Natural killer cell (primary cell): ENCODE measurements at regions not wholly inside any gene's neighbourhood (a gene's known extent, or its start where the extent isn't known, plus 50 kb on each side); places are given as distances from the start of the nearest gene placed in this dataset.

ENCODE experiments used
- ATAC-seq, 3 donors: fragments of 150-1000 bp in 2 of 3; fragments of 200-7000 bp in 1 of 3; cut with Tn5 transposase; 1 replicate in 1 of 3; 2 replicates in 2 of 3; pipeline ENCODE4 v1.10.0; 2021; ENCODE audit warnings: mild to moderate bottlenecking in 2 of 3, moderate library complexity in 2 of 3
- DNase-seq, 2 donors: peaks; one replicate each; pipeline versions ENCODE4 v3.0.0 to v3.0.0-alpha.2; 2013 to 2021; ENCODE audit warnings: mixed read lengths in 1 of 2
- H3K27ac ChIP-seq: one replicate; pipeline ENCODE4 v1.5.1; 2013; ENCODE audit warnings: mild to moderate bottlenecking, low read length
- H3K27me3 ChIP-seq: one replicate; pipeline ENCODE4 v1.6.1; 2013; ENCODE audit warnings: low read length; ENCODE audit not compliant: control insufficient read depth, insufficient read depth
- H3K36me3 ChIP-seq: one replicate; pipeline ENCODE4 v1.6.1; 2013; ENCODE audit warnings: low read length; ENCODE audit not compliant: control insufficient read depth, insufficient read depth
- H3K4me1 ChIP-seq: one replicate; pipeline ENCODE4 v1.6.1; 2013; ENCODE audit warnings: low read length; ENCODE audit not compliant: control insufficient read depth, insufficient read depth
- H3K4me3 ChIP-seq: one replicate; pipeline ENCODE4 v1.5.1; 2013; ENCODE audit warnings: low read length
- H3K9me3 ChIP-seq: one replicate; pipeline ENCODE4 v1.6.1; 2013; ENCODE audit warnings: low read length; ENCODE audit not compliant: control insufficient read depth, insufficient read depth
- H3K27ac Mint-ChIP-seq, 2 donors: one replicate each; pipeline ENCODE4 v1.8.0; 2022; ENCODE audit warnings: mild to moderate bottlenecking in 2 of 2, mixed read lengths in 2 of 2, moderate library complexity in 1 of 2
- H3K27me3 Mint-ChIP-seq, 2 donors: one replicate each; pipeline ENCODE4 v1.8.0; 2022; ENCODE audit warnings: low read depth in 2 of 2, mixed read lengths in 2 of 2
- H3K36me3 Mint-ChIP-seq: one replicate; pipeline ENCODE4 v1.8.0; 2022; ENCODE audit warnings: mixed read lengths
- H3K4me1 Mint-ChIP-seq, 2 donors: one replicate each; pipeline ENCODE4 v1.8.0; 2022; ENCODE audit warnings: mixed read lengths in 2 of 2
- H3K4me3 Mint-ChIP-seq: one replicate; pipeline ENCODE4 v1.8.0; 2022; ENCODE audit warnings: mild to moderate bottlenecking, moderate library complexity, mixed read lengths
- H3K9me3 Mint-ChIP-seq, 2 donors: one replicate each; pipeline ENCODE4 v1.8.0; 2022; ENCODE audit warnings: mixed read lengths in 2 of 2
- WGBS: methylation state at CpG from one replicate; pipeline ENCODE4 v1.1.7; 2013; ENCODE audit warnings: missing lambda C conversion rate; ENCODE audit not compliant: insufficient coverage; 5-methylcytosine and 5-hydroxymethylcytosine counted together
- intact Hi-C: fragments of 100-400 bp; cut with micrococcal nuclease; formaldehyde crosslinking; loops from one replicate; pipeline ENCODE4 v1.14.2; 2022
- TF ChIP-seq, protein P1 (sequence below): fragments of 200-600 bp; IDR thresholded peaks from one replicate; pipeline ENCODE4 v1.8.0; 2022; ENCODE audit warnings: antibody characterized with exemption

DNA sequence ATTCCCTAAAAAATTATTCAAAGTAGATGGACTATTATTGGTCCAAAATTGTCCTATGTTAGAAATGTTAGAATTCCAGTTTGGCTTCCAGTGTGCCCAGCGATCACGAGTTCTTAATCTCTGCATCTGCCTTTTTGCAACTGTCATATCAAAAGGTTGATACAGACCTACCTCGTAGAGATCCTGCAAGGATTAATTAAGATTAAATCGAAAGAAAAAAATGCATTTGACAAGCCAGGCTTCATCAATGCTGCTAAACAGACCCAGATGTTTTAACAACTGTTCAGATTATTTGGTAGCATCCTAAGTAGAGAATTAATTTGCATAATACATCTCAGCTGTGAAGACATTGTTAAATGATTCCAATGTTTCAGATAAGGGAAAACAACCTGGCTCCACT, 336.5 kb downstream of the CRPPA start:
- Histone ChIP-seq H3K9me3 (no peaks in the 10 kb centered on the region), H3K4me1 (no peaks in the 10 kb centered on the region), H3K36me3 (no peaks in the 10 kb centered on the region), H3K27me3 (no peaks in the 10 kb centered on the region), H3K4me3 (no peak overlapping the region), H3K27ac (no peak overlapping the region)
- intact Hi-C loops = no loop called here
- DNase-seq = no peak
- TF ChIP-seq, protein P1, sequence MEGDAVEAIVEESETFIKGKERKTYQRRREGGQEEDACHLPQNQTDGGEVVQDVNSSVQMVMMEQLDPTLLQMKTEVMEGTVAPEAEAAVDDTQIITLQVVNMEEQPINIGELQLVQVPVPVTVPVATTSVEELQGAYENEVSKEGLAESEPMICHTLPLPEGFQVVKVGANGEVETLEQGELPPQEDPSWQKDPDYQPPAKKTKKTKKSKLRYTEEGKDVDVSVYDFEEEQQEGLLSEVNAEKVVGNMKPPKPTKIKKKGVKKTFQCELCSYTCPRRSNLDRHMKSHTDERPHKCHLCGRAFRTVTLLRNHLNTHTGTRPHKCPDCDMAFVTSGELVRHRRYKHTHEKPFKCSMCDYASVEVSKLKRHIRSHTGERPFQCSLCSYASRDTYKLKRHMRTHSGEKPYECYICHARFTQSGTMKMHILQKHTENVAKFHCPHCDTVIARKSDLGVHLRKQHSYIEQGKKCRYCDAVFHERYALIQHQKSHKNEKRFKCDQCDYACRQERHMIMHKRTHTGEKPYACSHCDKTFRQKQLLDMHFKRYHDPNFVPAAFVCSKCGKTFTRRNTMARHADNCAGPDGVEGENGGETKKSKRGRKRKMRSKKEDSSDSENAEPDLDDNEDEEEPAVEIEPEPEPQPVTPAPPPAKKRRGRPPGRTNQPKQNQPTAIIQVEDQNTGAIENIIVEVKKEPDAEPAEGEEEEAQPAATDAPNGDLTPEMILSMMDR = no peak
- WGBS = 94% methylated on average over 4 of the region's 4 CpGs
- Mint-ChIP-seq H3K9me3 (peaks cover 0 to under 1% of the 10 kb centered on the region in 2 donors), H3K4me3 (no peak overlapping the region), H3K27ac (no peak overlapping the region), H3K36me3 (no peaks in the 10 kb centered on the region), H3K27me3 (no peaks in the 10 kb centered on the region), H3K4me1 (peaks cover 0 to 3% of the 10 kb centered on the region in 2 donors)
- no peak for ATAC-seq

DNA sequence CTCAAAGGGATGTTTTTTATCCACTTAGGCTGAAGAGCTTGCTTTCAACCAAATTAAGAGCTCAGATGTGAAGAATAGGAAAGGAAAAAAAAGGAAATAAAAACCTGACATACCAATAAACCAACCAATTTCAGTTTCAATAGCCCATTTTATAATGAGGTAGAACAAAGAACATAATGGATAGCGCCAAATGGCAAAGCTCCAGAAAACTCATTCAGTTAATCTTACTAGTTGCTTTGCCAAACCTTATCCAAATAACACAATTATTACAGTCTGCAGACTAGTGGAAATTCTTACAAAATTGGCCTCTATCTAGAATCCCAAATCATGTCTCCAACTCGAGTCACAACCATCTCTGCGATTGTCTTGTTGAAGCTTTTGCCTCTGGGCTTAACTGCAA, 337.0 kb downstream of the CRPPA start:
- no peak overlapping the region for H3K4me3 Mint-ChIP-seq
- H3K36me3 Mint-ChIP-seq = no peaks in the 10 kb centered on the region
- H3K27me3 Mint-ChIP-seq = no peaks in the 10 kb centered on the region
- DNase-seq = no peak
- peaks cover 0 to 3% of the 10 kb centered on the region in 2 donors for H3K9me3 Mint-ChIP-seq
- peaks cover 3 to 8% of the 10 kb centered on the region in 2 donors for H3K4me1 Mint-ChIP-seq
- Histone ChIP-seq H3K36me3 (no peaks in the 10 kb centered on the region), H3K27me3 (no peaks in the 10 kb centered on the region), H3K4me1 (peaks cover 2% of the 10 kb centered on the region), H3K4me3 (no peak overlapping the region), H3K9me3 (no peaks in the 10 kb centered on the region), H3K27ac (no peak overlapping the region)
- no peak for ATAC-seq
- WGBS = 96% methylated on average over 3 of the region's 3 CpGs
- no peak overlapping the region for H3K27ac Mint-ChIP-seq
- TF ChIP-seq, protein P1 = no peak
- intact Hi-C loops = no loop called here

DNA sequence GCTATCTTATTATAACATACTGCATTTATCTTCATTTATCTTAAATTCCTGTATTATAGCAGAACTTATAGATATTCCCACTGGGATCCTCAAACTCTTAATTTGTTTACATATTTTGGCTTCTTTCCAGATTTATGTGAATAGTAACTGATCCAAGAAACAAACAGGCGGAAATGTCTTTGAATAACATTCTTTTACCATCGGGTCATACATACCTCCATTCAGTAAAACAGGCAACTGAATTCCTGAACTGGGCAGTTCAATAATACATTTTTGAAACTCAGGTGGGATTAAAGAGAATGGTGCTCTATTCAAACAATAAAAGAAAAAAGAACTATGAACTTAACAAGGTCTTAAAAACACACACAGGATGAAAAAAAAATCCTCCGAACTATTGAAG, 337.4 kb downstream of the CRPPA start:
- Histone ChIP-seq H3K36me3 (no peaks in the 10 kb centered on the region), H3K27ac (no peak overlapping the region), H3K9me3 (no peaks in the 10 kb centered on the region), H3K4me3 (no peak overlapping the region), H3K27me3 (no peaks in the 10 kb centered on the region), H3K4me1 (peaks cover 2% of the 10 kb centered on the region)
- no peak for ATAC-seq
- DNase-seq = no peak
- peaks cover 0 to 3% of the 10 kb centered on the region in 2 donors for H3K9me3 Mint-ChIP-seq
- WGBS = 0% methylated on average over 1 of the region's 3 CpGs
- TF ChIP-seq, protein P1 = no peak
- H3K4me1 Mint-ChIP-seq = peaks cover 7 to 12% of the 10 kb centered on the region in 2 donors
- no peak overlapping the region for H3K27ac Mint-ChIP-seq
- no peak overlapping the region for H3K4me3 Mint-ChIP-seq
- intact Hi-C loops = no loop called here
- no peaks in the 10 kb centered on the region for H3K27me3 Mint-ChIP-seq
- no peaks in the 10 kb centered on the region for H3K36me3 Mint-ChIP-seq

DNA sequence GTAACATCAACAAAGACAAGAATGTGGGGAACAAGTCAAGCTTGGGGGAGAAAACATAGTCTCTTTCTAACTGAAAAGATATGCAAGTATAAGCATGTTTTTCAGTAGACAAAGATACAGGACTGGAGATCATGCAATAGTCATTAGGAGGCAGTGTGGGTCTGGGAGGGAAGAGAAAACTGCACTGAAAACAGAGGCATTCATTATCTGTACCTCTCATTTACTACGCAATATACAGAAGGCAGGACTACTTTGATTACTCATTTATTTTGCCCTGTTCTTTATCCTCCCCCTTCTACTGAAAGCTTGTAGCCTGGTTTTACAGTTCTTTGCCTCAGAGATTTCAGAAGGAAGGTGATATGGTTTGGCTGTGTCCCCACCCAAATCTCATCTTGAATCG, 341.2 kb downstream of the CRPPA start:
- H3K4me3 Mint-ChIP-seq = no peak overlapping the region
- no peaks in the 10 kb centered on the region for H3K36me3 Mint-ChIP-seq
- H3K27me3 ChIP-seq = no peaks in the 10 kb centered on the region
- TF ChIP-seq, protein P1 = no peak
- peak overlapping the region in 1 of 2 donors; percentile 22 for H3K27ac Mint-ChIP-seq
- no peak overlapping the region for H3K27ac ChIP-seq
- H3K4me1 ChIP-seq = peaks cover 2% of the 10 kb centered on the region
- peaks cover 8 to 13% of the 10 kb centered on the region in 2 donors for H3K4me1 Mint-ChIP-seq
- DNase-seq (no peak), ATAC-seq (no peak)
- H3K36me3 ChIP-seq = no peaks in the 10 kb centered on the region
- no peaks in the 10 kb centered on the region for H3K9me3 ChIP-seq
- intact Hi-C loops = no loop called here
- H3K9me3 Mint-ChIP-seq = peaks cover 0 to 3% of the 10 kb centered on the region in 2 donors
- H3K4me3 ChIP-seq = no peak overlapping the region
- 88% methylated on average over 1 of the region's 2 CpGs for WGBS
- H3K27me3 Mint-ChIP-seq = no peaks in the 10 kb centered on the region
